ENCODE measurements at regions not wholly inside any gene's neighbourhood (a gene's known extent, or its start where the extent isn't known, plus 50 kb on each side); places are given as distances from the start of the nearest gene placed in this dataset.

DNA sequence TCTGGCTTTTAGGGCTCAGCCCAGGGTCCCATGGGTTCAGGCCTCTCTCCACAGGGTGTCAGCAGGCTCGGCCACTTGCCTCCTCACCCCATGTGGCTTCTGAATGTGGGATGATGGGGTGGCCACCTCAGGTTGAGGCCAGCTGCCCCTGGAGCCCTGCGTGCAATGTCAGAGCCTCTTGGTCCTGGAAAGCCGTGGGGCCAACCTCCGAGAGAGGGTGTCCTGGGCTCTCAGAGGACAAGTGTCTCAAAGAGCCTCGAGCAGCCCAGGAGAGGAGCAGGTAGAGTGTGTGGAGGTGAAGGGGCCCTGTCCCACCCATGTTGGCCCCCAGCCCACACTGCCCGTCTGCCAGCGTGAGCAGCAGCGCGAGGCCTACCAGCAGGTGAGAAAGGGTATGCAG, 86.0 kb downstream of the PLXNA1 start:
- Histone ChIP-seq H3K9ac (replicated peaks; ENCODE audit: extremely low read depth, insufficient read depth, low read length) (no peak overlapping the region), H3K9me1 (replicated peaks; ENCODE audit: control insufficient read depth, extremely low read depth, insufficient read depth, low read length) (no peaks in the 10 kb centered on the region), H2AFZ (ENCODE audit: low read depth, low read length) (no peak overlapping the region), H3K4me2 (ENCODE audit: insufficient read depth, low read length) (no peak overlapping the region), H3K27ac (ENCODE audit: insufficient read depth, low read depth, low read length) (no peak overlapping the region), H3K9me3 (replicated peaks; ENCODE audit: control insufficient read depth, insufficient read depth, low read length) (no peaks in the 10 kb centered on the region), H3K4me1 (ENCODE audit: control insufficient read depth, extremely low read depth, insufficient read depth, low read length) (no peaks in the 10 kb centered on the region), H3K4me3 (replicated peaks in 1 of 3; ENCODE audit: insufficient read depth in 1 of 3, low read depth in 1 of 3, low read length in 3 of 3) (no peak overlapping the region), H3K27me3 (ENCODE audit: control insufficient read depth in 2 of 2, insufficient read depth in 2 of 2, low read length in 2 of 2) (no peaks in the 10 kb centered on the region), H3K36me3 (ENCODE audit: control insufficient read depth in 2 of 2, extremely low read depth in 1 of 2, insufficient read depth in 2 of 2, low read length in 2 of 2) (no peaks in the 10 kb centered on the region), H4K20me1 (replicated peaks; ENCODE audit: control insufficient read depth, extremely low read depth, insufficient read depth, low read length) (no peaks in the 10 kb centered on the region), H3K79me2 (ENCODE audit: control insufficient read depth, insufficient read depth, low read length) (no peaks in the 10 kb centered on the region)
- BruUV-seq (replicated peaks): no TSS peak
- intact Hi-C loops (cut with micrococcal nuclease) (no loop called here), dilution Hi-C loops (cut with MboI; ENCODE audit: extremely low pct_ligation_motif_present, low sequenced_read_pairs) (no loop called here)
- FAIRE-seq: no peak
- no peak for DNase-seq (ENCODE audit: low read depth, low spot score)
- ChIA-PET POLR2A (no interaction called here), CTCF (no interaction called here)
- no peak for TF ChIP-seq MYC (IDR thresholded peaks at IDR 0.05; ENCODE audit: low read depth, low read length)
- TF ChIP-seq EZH2 (IDR thresholded peaks at IDR 0.05; ENCODE audit: borderline replicate concordance, low read depth, low read length, severe bottlenecking): no peak
- no peak for TF ChIP-seq POLR2A (IDR thresholded peaks at IDR 0.05; ENCODE audit: low read depth, low read length)
- TF ChIP-seq GATA2 (IDR thresholded peaks at IDR 0.05; ENCODE audit: insufficient read depth, insufficient read length, low read depth, low read length): no peak

DNA sequence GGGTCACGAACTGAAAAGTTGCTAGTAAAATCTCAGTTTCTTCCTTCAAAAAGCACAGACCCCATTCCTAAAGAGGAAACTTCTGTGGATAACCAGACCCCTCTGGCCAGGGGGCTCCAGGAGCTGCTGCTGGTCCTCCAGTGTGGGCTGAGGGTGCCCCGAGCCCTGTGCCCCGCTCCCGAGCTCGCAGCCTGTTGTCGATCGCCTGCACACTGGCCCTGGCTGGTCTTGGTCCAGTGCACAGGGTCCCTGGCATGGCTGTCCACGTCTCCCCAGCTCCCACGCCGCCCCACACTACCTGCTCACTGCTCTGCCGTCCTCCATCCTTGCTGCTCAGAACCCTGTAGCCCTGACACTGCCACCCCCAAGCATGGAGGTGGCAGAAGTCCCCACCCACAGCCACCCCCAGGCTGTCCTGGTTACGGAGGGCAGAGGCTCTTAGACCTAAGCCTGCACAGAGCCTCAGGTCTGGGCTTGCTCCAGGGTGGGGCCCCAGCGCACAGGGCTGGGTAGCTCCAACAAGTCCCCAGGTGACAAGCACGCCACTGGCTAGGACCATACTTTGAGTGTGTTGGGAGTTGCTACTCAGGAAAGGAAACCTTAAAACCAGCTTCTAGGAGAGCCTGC, 87.0 kb downstream of the PLXNA1 start:
- CTCF ChIA-PET: interaction anchor here (1.6 kb wide), 1 partner anchor 10 kb away, joined by 4 read pairs; no protein-coding TSS in a partner anchor
- POLR2A ChIA-PET: no interaction called here

More for the DNA sequence above, 87.0 kb downstream of the PLXNA1 start:
- H3K79me2 ChIP-seq (ENCODE audit: control insufficient read depth, insufficient read depth, low read length): no peaks in the 10 kb centered on the region
- H3K27me3 ChIP-seq (ENCODE audit: control insufficient read depth in 2 of 2, insufficient read depth in 2 of 2, low read length in 2 of 2): no peaks in the 10 kb centered on the region
- H3K9me1 ChIP-seq (replicated peaks; ENCODE audit: control insufficient read depth, extremely low read depth, insufficient read depth, low read length): no peaks in the 10 kb centered on the region
- DNase-seq (ENCODE audit: low read depth, low spot score) (no peak), FAIRE-seq (no peak)
- no peak for TF ChIP-seq JUN (IDR thresholded peaks at IDR 0.05; ENCODE audit: borderline replicate concordance, insufficient read depth, insufficient read length, low read depth)
- TF ChIP-seq POLR2A (IDR thresholded peaks at IDR 0.05; ENCODE audit: low read depth, low read length): no peak
- no peak for TF ChIP-seq MYC (IDR thresholded peaks at IDR 0.05; ENCODE audit: low read depth, low read length)
- TF ChIP-seq, protein P1, sequence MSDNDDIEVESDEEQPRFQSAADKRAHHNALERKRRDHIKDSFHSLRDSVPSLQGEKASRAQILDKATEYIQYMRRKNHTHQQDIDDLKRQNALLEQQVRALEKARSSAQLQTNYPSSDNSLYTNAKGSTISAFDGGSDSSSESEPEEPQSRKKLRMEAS (IDR thresholded peaks at IDR 0.05; ENCODE audit: insufficient read depth, insufficient read length): no peak
- TF ChIP-seq FOS (IDR thresholded peaks at IDR 0.05; ENCODE audit: borderline replicate concordance, insufficient read depth, low read length): no peak
- TF ChIP-seq, protein P2, sequence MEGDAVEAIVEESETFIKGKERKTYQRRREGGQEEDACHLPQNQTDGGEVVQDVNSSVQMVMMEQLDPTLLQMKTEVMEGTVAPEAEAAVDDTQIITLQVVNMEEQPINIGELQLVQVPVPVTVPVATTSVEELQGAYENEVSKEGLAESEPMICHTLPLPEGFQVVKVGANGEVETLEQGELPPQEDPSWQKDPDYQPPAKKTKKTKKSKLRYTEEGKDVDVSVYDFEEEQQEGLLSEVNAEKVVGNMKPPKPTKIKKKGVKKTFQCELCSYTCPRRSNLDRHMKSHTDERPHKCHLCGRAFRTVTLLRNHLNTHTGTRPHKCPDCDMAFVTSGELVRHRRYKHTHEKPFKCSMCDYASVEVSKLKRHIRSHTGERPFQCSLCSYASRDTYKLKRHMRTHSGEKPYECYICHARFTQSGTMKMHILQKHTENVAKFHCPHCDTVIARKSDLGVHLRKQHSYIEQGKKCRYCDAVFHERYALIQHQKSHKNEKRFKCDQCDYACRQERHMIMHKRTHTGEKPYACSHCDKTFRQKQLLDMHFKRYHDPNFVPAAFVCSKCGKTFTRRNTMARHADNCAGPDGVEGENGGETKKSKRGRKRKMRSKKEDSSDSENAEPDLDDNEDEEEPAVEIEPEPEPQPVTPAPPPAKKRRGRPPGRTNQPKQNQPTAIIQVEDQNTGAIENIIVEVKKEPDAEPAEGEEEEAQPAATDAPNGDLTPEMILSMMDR (IDR thresholded peaks at IDR 0.05; ENCODE audit: extremely low read depth in 1 of 2, insufficient read depth in 1 of 2, low read depth in 1 of 2, low read length in 2 of 2): no peak
- TF ChIP-seq POLR2AphosphoS5 (IDR thresholded peaks at IDR 0.05; ENCODE audit: insufficient read depth, low read depth, low read length): no peak
- no peak for TF ChIP-seq EZH2 (IDR thresholded peaks at IDR 0.05; ENCODE audit: borderline replicate concordance, low read depth, low read length, severe bottlenecking)
- no peak for TF ChIP-seq GATA2 (IDR thresholded peaks at IDR 0.05; ENCODE audit: insufficient read depth, insufficient read length, low read depth, low read length)
- H3K9ac ChIP-seq (replicated peaks; ENCODE audit: extremely low read depth, insufficient read depth, low read length): no peak overlapping the region
- no peaks in the 10 kb centered on the region for H4K20me1 ChIP-seq (replicated peaks; ENCODE audit: control insufficient read depth, extremely low read depth, insufficient read depth, low read length)
- no peak overlapping the region for H2AFZ ChIP-seq (ENCODE audit: low read depth, low read length)
- H3K4me1 ChIP-seq (ENCODE audit: control insufficient read depth, extremely low read depth, insufficient read depth, low read length): no peaks in the 10 kb centered on the region
- H3K9me3 ChIP-seq (replicated peaks; ENCODE audit: control insufficient read depth, insufficient read depth, low read length): no peaks in the 10 kb centered on the region
- H3K27ac ChIP-seq (ENCODE audit: insufficient read depth, low read depth, low read length): no peak overlapping the region
- no peaks in the 10 kb centered on the region for H3K36me3 ChIP-seq (ENCODE audit: control insufficient read depth in 2 of 2, extremely low read depth in 1 of 2, insufficient read depth in 2 of 2, low read length in 2 of 2)
- no TSS peak for BruUV-seq (replicated peaks)
- dilution Hi-C loops (cut with MboI; ENCODE audit: extremely low pct_ligation_motif_present, low sequenced_read_pairs) (no loop called here), intact Hi-C loops (cut with micrococcal nuclease) (no loop called here)
- no peak overlapping the region for H3K4me3 ChIP-seq (replicated peaks in 1 of 3; ENCODE audit: insufficient read depth in 1 of 3, low read depth in 1 of 3, low read length in 3 of 3)
- no peak overlapping the region for H3K4me2 ChIP-seq (ENCODE audit: insufficient read depth, low read length)
